Putamen (tissue), 1 donor: ENCODE measurements at regions not wholly inside any gene's neighbourhood (a gene's known extent, or its start where the extent isn't known, plus 50 kb on each side); places are given as distances from the start of the nearest gene placed in this dataset.
A peak's percentile ranks its signal among the peaks of the same experiment; 100 is the strongest.

Source experiments
- DNase-seq: peaks from one replicate; pipeline ENCODE4 v3.0.0-alpha.2; 2016; ENCODE audit warnings: low spot score

DNA sequence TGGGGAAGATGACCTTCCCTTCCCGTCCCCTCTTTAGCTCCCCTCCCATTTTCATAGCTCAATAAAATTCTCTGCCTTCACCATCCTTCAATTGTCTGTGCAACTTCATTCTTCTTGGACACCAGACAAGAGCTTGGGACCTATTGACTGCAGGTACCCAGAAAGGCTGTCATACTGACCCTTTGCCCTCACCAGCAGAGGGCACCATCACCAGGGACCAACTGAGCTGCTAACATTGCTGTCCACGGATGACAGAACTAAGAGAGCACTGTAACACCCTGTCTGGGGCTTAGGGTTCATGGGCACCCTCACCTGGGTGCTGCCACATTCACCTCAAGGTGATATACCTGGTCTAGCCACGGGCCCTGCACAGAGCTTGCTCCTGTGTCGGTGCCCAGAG is 141.3 kb upstream of the VCX3B start:
- DNase-seq: no peak

- peak; percentile 49 for DNase-seq
Measured at GRCh38 chrX:8341814-8342590, 122.6 kb upstream of the VCX3B start.

- no peak for DNase-seq
Measured at GRCh38 chrX:8345473-8345872, 119.2 kb upstream of the VCX3B start.

- DNase-seq: no peak
Measured at GRCh38 chrX:8346060-8346459, 118.6 kb upstream of the VCX3B start.

DNA sequence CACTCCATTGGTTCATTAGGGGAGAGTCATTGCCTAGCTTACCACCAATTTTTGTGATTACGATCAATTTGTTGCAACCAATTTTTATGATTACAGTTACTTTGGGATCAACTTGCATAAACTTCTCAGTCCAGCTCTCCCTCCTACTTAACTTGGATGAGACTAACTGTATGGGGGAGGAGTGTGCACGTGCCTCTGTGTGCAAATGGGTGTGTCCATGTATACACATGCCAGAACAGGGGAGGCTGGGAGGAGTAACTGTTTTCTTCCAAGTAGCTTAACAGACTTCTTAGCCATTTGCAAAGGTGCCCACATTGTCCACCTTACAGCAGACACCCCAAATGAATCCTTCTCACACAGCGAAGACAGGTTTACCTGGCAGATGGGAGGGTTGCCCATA is 117.7 kb upstream of the VCX3B start:
- no peak for DNase-seq

GRCh38 chrX:8349816-8350544 is 114.7 kb upstream of the VCX3B start:
- DNase-seq: no peak

- no peak for DNase-seq
Measured at GRCh38 chrX:8358302-8358701, 106.3 kb upstream of the VCX3B start.

- no peak for DNase-seq
Measured at GRCh38 chrX:8364369-8365141, 100.1 kb upstream of the VCX3B start.

DNA sequence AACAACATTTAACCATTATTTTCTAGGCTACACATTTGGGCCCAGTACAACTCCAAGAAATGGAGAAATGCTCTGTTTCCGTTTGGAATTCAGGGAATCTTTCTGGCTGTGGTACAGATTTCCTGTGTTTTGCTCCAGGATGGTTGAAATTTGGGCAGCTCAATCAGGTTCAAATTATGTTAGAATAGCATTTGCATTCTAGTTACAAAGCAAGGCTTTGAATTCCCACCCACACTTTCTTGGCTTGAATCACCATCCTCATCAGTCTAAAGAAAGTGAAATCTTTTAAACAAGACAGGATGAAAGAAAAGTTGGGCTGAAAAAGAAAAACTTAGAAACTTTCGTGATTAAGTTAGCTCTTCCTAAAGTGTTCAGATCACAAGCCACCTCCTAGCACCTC is 98.1 kb upstream of the VCX3B start:
- no peak for DNase-seq

- no peak for DNase-seq
Measured at GRCh38 chrX:8374041-8374825, 90.4 kb upstream of the VCX3B start.

- DNase-seq: no peak
Measured at GRCh38 chrX:8377041-8377440, 87.6 kb upstream of the VCX3B start.

DNA sequence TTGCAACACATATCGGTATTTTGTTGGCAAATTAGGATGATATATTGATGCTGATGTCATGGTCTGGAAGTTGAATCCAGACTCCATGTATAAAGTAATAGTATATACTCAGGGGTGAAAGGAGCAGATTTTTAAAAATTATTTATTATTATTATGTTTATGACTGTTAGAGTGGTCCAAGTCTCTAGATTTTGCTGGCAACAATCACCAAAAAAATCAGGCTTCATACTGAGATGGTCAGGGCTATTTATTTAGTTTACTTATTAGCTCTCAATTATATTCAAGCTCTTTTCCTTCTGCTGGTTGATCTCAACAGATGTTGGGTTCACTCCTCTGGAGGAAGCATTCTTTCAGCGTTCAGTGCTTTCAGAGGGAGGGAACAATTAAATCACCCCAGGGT is 73.9 kb upstream of the VCX3B start:
- DNase-seq: no peak

DNA sequence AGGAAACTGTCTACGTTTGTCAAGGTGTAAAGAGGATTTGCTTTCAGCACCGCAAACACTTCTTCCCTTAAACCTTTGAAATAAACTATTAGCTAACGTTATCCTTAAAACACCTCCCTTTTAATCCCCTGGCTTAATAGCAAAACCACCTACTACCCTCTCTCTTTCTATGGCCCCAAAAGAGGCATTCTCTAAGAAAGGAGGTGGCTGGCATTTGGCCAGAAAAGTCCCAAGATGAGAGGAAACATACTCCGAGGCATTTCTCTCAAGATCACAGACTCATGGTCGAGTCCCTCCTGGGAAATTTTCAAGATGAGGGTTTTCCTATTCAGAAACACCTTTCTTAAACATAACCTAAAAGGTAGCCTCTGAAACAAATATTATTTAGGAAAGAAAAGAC is 60.6 kb upstream of the VCX3B start:
- DNase-seq: no peak

- DNase-seq: no peak
Measured at GRCh38 chrX:8404471-8404870, 60.2 kb upstream of the VCX3B start.

DNA sequence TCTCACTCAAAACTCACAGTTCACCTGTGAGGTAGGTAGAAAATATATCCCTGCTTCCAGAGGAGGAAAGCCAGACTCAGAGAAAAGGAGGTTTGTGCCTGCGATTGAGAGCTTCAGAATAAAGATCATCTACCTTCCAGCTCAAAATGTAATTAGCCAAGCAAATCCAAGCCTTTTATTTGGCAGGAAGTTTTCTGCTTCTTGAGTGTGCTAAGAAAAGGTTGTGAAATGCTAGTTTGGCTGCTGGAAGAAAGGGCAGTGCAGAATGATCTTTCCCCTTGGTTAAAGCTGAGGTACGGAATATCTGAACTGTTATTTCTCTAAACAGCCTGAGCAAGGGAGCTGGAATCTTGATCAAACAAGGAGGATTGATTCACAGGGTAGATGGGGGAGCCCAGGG is 59.7 kb upstream of the VCX3B start:
- DNase-seq: no peak

- DNase-seq: no peak
Measured at GRCh38 chrX:8405631-8406030, 59.0 kb upstream of the VCX3B start.

- DNase-seq: no peak
Measured at GRCh38 chrX:8413279-8413678, 51.4 kb upstream of the VCX3B start.
